DND-41 (cell line): ENCODE measurements at regions not wholly inside any gene's neighbourhood (a gene's known extent, or its start where the extent isn't known, plus 50 kb on each side); places are given as distances from the start of the nearest gene placed in this dataset.

Experiments used
- ATAC-seq: fragments of 200-7000 bp; cut with Tn5 transposase; 3 replicates; pipeline ENCODE4 v1.9.1; 2021; ENCODE audit warnings: low read depth; ENCODE audit not compliant: insufficient read depth
- DNase-seq: peaks from one replicate; pipeline ENCODE4 v3.0.0-alpha.2; 2020
- H2AFZ ChIP-seq: 2 replicates; pipeline ENCODE4 v1.6.0; 2012; ENCODE audit warnings: low read depth, low read length
- H3K27ac ChIP-seq: 2 replicates; pipeline ENCODE4 v1.5.1; 2012; ENCODE audit warnings: low read length, inconsistent platforms
- H3K27me3 ChIP-seq: fragments of 200-600 bp; sonication (generic); 2 replicates; pipeline ENCODE4 v1.6.0; 2012; ENCODE audit warnings: low read length, mild to moderate bottlenecking, inconsistent platforms; ENCODE audit not compliant: insufficient read depth, poor library complexity
- H3K36me3 ChIP-seq: 2 replicates; pipeline ENCODE4 v1.5.1; 2012; ENCODE audit warnings: low read length, inconsistent platforms; ENCODE audit not compliant: insufficient read depth
- H3K4me1 ChIP-seq: 2 replicates; pipeline ENCODE4 v1.5.1; 2012; ENCODE audit warnings: mild to moderate bottlenecking, low read length; ENCODE audit not compliant: insufficient read depth
- H3K4me2 ChIP-seq: 2 replicates; pipeline ENCODE4 v1.6.0; 2012; ENCODE audit warnings: mild to moderate bottlenecking, moderate library complexity, low read length, inconsistent platforms; ENCODE audit not compliant: insufficient read depth
- H3K4me3 ChIP-seq, 2 experiments: fragments of 200-600 bp in 1 of 2; shearing (Covaris generic) in 1 of 2; 2 replicates each; pipeline ENCODE4 v1.5.1; 2012 to 2016; ENCODE audit warnings: inconsistent platforms in 2 of 2, low read length in 2 of 2, mild to moderate bottlenecking in 2 of 2, low read depth in 1 of 2, moderate library complexity in 1 of 2
- H3K79me2 ChIP-seq: 2 replicates; pipeline ENCODE4 v1.6.0; 2012; ENCODE audit warnings: low read length, inconsistent platforms; ENCODE audit not compliant: insufficient read depth
- H3K9ac ChIP-seq: 2 replicates; pipeline ENCODE4 v1.6.0; 2012; ENCODE audit warnings: low read depth, mild to moderate bottlenecking, inconsistent platforms, low read length, moderate library complexity
- H3K9me3 ChIP-seq: 2 replicates; pipeline ENCODE4 v1.5.1; 2012; ENCODE audit warnings: low read length, moderate library complexity, mild to moderate bottlenecking, inconsistent platforms; ENCODE audit not compliant: insufficient read depth, severe bottlenecking
- H4K20me1 ChIP-seq: 2 replicates; pipeline ENCODE4 v1.6.0; 2012; ENCODE audit warnings: low read length; ENCODE audit not compliant: insufficient read depth
- EZH2 ChIP-seq: IDR thresholded peaks from 3 replicates; pipeline ENCODE4 v1.6.1; 2012; ENCODE audit warnings: borderline replicate concordance, low read depth, mild to moderate bottlenecking, moderate library complexity, low read length, inconsistent platforms; ENCODE audit not compliant: severe bottlenecking
- TF ChIP-seq, protein P1 (sequence below): IDR thresholded peaks from 2 replicates; pipeline ENCODE4 v1.5.1; 2012; ENCODE audit warnings: borderline replicate concordance, low read length, moderate library complexity, mild to moderate bottlenecking; ENCODE audit not compliant: poor library complexity, severe bottlenecking; ENCODE audit errors: extremely low read depth

DNA sequence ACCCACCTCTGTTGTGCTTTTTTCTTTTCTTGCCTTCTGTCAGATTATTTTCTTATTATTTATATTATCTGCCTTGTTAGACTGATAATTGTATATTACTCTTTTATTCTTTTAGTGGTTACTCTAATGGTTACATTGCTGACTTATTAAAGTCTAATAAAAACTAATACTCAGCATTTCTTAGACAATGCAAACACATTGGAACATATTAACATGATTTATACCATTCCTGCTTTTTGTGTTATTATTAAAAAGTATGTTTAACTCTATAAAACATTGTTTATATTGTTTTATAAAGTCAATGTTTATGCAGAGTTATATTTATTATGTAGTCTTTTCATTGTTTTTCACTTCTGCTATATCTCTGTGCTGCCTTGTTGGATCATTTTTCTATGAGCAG is 68.0 kb upstream of the CACNA2D1 start:
- ATAC-seq: no peak
- no peak for TF ChIP-seq EZH2
- TF ChIP-seq, protein P1, sequence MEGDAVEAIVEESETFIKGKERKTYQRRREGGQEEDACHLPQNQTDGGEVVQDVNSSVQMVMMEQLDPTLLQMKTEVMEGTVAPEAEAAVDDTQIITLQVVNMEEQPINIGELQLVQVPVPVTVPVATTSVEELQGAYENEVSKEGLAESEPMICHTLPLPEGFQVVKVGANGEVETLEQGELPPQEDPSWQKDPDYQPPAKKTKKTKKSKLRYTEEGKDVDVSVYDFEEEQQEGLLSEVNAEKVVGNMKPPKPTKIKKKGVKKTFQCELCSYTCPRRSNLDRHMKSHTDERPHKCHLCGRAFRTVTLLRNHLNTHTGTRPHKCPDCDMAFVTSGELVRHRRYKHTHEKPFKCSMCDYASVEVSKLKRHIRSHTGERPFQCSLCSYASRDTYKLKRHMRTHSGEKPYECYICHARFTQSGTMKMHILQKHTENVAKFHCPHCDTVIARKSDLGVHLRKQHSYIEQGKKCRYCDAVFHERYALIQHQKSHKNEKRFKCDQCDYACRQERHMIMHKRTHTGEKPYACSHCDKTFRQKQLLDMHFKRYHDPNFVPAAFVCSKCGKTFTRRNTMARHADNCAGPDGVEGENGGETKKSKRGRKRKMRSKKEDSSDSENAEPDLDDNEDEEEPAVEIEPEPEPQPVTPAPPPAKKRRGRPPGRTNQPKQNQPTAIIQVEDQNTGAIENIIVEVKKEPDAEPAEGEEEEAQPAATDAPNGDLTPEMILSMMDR: no peak

DNA sequence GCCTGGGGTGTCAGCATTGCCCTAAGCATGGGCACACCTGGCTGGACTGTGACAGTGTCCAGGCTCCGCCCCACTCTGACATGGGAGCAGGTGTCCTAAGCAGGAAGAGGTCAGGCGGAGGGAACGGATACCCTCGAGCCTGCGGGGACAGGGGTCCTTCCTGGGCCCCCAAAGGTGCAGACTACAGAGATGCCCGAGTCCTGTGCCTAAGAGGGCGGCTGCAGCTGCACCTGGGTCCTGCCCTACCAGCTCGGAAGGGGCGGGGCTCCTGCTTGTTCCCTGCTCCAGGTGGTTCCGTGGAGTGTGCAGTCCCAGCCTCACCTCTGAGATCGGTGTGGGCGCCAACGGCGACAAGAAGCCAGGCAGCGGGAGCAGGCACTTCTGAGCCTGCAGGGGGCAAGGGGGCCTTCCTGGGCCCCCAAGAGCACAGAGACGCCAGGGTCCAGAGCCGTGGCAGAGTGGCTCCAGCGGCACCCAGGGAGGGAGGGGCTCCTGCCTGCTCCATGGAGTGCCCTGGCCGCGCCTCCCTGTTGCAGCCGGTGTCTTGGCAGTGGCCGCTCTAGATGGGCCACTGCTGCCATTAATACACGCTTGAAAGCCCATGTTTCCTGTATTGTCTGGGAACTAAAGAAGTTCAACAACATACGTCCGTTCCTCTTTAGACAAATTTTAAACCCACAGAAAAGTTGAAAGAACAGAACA is 64.5 kb upstream of the CACNA2D1 start:
- Histone ChIP-seq H3K4me3 (no peak overlapping the region), H3K27ac (no peak overlapping the region), H3K9ac (no peak overlapping the region), H3K36me3 (no peaks in the 10 kb centered on the region), H4K20me1 (no peaks in the 10 kb centered on the region), H3K4me1 (no peaks in the 10 kb centered on the region), H3K4me2 (no peak overlapping the region), H3K79me2 (no peaks in the 10 kb centered on the region), H2AFZ (no peak overlapping the region), H3K9me3 (no peaks in the 10 kb centered on the region), H3K27me3 (no peaks in the 10 kb centered on the region)
- ATAC-seq (no peak), DNase-seq (no peak)
- TF ChIP-seq, protein P1: no peak
- TF ChIP-seq EZH2: no peak

More for the DNA sequence above, 68.0 kb upstream of the CACNA2D1 start:
- no peak overlapping the region for H3K4me2 ChIP-seq
- H3K4me1 ChIP-seq: no peaks in the 10 kb centered on the region
- no peak overlapping the region for H3K9ac ChIP-seq
- H3K4me3 ChIP-seq: no peak overlapping the region
- H4K20me1 ChIP-seq: no peaks in the 10 kb centered on the region
- H3K27ac ChIP-seq: no peak overlapping the region
- no peaks in the 10 kb centered on the region for H3K79me2 ChIP-seq
- H3K9me3 ChIP-seq: no peaks in the 10 kb centered on the region
- H2AFZ ChIP-seq: no peak overlapping the region
- no peaks in the 10 kb centered on the region for H3K27me3 ChIP-seq
- DNase-seq: no peak
- no peaks in the 10 kb centered on the region for H3K36me3 ChIP-seq

DNA sequence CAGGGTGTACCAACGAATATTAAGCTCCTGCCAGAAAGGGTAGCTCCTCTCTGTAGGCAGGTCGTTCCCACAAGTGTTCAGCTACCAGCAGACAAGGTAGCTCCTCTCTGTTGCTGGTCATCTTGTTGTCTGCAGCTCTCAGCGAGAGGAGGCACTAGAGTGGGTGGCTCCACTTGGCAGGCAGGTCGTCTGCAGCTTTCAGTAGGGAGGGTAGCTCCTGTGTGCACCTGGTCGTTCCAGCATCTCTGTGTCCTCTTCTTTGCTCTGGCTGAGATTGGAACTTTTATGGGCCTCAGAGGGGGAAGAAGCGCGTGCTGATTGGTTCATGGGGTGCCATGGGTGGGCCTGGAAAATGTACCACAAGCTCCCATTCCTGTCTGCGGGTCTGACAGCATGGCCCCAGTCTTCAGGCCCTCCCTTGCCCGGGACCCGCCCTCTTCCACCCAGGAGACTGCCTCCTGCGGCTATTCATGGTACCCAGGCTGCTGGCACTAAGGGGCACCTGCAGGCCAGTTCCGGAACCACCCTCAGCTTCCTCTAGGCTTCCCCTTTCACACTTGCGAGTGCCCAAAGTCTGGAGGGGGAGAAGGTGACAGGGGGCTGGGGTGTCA is 63.9 kb upstream of the CACNA2D1 start:
- no peaks in the 10 kb centered on the region for H3K36me3 ChIP-seq
- no peak overlapping the region for H3K4me3 ChIP-seq
- H3K9ac ChIP-seq: no peak overlapping the region
- no peak overlapping the region for H2AFZ ChIP-seq
- no peak overlapping the region for H3K27ac ChIP-seq
- H3K9me3 ChIP-seq: no peaks in the 10 kb centered on the region
- H3K27me3 ChIP-seq: no peaks in the 10 kb centered on the region
- no peak overlapping the region for H3K4me2 ChIP-seq
- H4K20me1 ChIP-seq: no peaks in the 10 kb centered on the region
- DNase-seq (no peak), ATAC-seq (no peak)
- no peaks in the 10 kb centered on the region for H3K4me1 ChIP-seq
- no peaks in the 10 kb centered on the region for H3K79me2 ChIP-seq
- no peak for TF ChIP-seq EZH2
- TF ChIP-seq, protein P1: no peak
